KMS-11 (cell line): ENCODE measurements at regions not wholly inside any gene's neighbourhood (a gene's known extent, or its start where the extent isn't known, plus 50 kb on each side); places are given as distances from the start of the nearest gene placed in this dataset.

Source experiments
- H2AFZ ChIP-seq: fragments of 200-600 bp; sonication (generic); 2 replicates; pipeline ENCODE4 v1.6.1; 2016; ENCODE audit warnings: antibody characterized with exemption, mixed run types, low read depth
- H3K27ac ChIP-seq: fragments of 200-600 bp; sonication (generic); 2 replicates; pipeline ENCODE4 v1.6.1; 2016; ENCODE audit warnings: mild to moderate bottlenecking, mixed run types
- H3K27me3 ChIP-seq: fragments of 200-600 bp; sonication (generic); 2 replicates; pipeline ENCODE4 v1.6.1; 2017; ENCODE audit warnings: mild to moderate bottlenecking, low read depth, mixed run types, moderate library complexity; ENCODE audit not compliant: insufficient read depth
- H3K36me3 ChIP-seq: fragments of 200-600 bp; sonication (generic); 2 replicates; pipeline ENCODE4 v1.6.1; 2017; ENCODE audit warnings: mild to moderate bottlenecking, mixed run types; ENCODE audit not compliant: insufficient read depth
- H3K4me1 ChIP-seq: fragments of 200-600 bp; sonication (generic); 2 replicates; pipeline ENCODE4 v1.6.1; 2016; ENCODE audit warnings: mild to moderate bottlenecking, low read depth, mixed run types; ENCODE audit not compliant: poor library complexity, severe bottlenecking
- H3K4me2 ChIP-seq: fragments of 200-600 bp; sonication (generic); 2 replicates; pipeline ENCODE4 v1.7.0; 2016; ENCODE audit warnings: mild to moderate bottlenecking, mixed run types
- H3K4me3 ChIP-seq: fragments of 200-600 bp; sonication (generic); IDR thresholded peaks from 2 replicates; pipeline ENCODE4 v1.6.1; 2017; ENCODE audit warnings: low read depth, low read length, mixed read lengths; ENCODE audit not compliant: insufficient read depth
- H3K79me2 ChIP-seq: fragments of 200-600 bp; sonication (generic); 2 replicates; pipeline ENCODE4 v1.6.1; 2016; ENCODE audit warnings: low read depth, mixed run types; ENCODE audit not compliant: insufficient read depth
- H3K9ac ChIP-seq: fragments of 200-600 bp; sonication (generic); 2 replicates; pipeline ENCODE4 v1.6.1; 2016; ENCODE audit warnings: mild to moderate bottlenecking, mixed run types
- H4K20me1 ChIP-seq: fragments of 200-600 bp; sonication (generic); 2 replicates; pipeline ENCODE4 v1.6.1; 2016; ENCODE audit warnings: mild to moderate bottlenecking, mixed run types; ENCODE audit not compliant: insufficient read depth
- CTCF ChIP-seq: fragments of 200-600 bp; sonication (generic); conservative IDR thresholded peaks from 2 replicates; pipeline ENCODE4 v1.6.1; 2017; ENCODE audit warnings: low read depth, mild to moderate bottlenecking, antibody characterized with exemption, low read length, moderate library complexity, mixed read lengths

GRCh38 chrX:34875204-34875603 lies 67.4 kb upstream of the FAM47B start:
- Histone ChIP-seq H3K79me2 (no peaks in the 10 kb centered on the region), H3K27ac (peak overlapping the region; percentile 61), H3K4me1 (peaks cover 39% of the 10 kb centered on the region), H4K20me1 (no peaks in the 10 kb centered on the region), H3K4me2 (peak overlapping the region; percentile 71), H3K4me3 (no peak overlapping the region), H3K36me3 (no peaks in the 10 kb centered on the region), H2AFZ (no peak overlapping the region), H3K27me3 (no peaks in the 10 kb centered on the region), H3K9ac (peak overlapping the region; percentile 2; the same call in 1 of the 2 replicates)
- TF ChIP-seq CTCF: no peak

- no peaks in the 10 kb centered on the region for H4K20me1 ChIP-seq
- no peak for TF ChIP-seq CTCF
- peaks cover 39% of the 10 kb centered on the region for H3K4me1 ChIP-seq
- no peaks in the 10 kb centered on the region for H3K79me2 ChIP-seq
- H3K4me2 ChIP-seq: no peak overlapping the region
- H3K9ac ChIP-seq: no peak overlapping the region
- no peak overlapping the region for H3K4me3 ChIP-seq
- H2AFZ ChIP-seq: no peak overlapping the region
- no peaks in the 10 kb centered on the region for H3K36me3 ChIP-seq
- no peak overlapping the region for H3K27ac ChIP-seq
- H3K27me3 ChIP-seq: no peaks in the 10 kb centered on the region
Measured at GRCh38 chrX:34877436-34877835, 65.2 kb upstream of the FAM47B start.

DNA sequence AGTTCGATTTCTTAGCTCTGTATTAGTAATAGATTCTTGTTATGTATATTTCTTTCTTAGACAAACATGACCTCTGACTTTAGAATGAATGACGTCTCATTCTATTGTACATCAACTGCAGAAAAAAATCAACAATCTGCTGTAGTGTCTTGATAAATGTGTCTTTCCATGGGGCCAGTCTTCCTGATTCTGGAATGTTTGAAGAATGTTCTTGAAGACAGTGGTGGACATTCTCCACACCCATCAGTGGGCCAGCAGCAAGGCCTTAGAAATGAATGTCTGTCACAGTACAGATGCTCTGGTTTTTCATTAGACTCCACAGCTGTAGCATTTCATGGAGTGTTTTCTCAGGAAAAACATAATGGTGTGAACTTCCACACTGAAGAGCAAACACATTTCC lies 63.2 kb upstream of the FAM47B start:
- Histone ChIP-seq H3K27me3 (no peaks in the 10 kb centered on the region), H3K9ac (no peak overlapping the region), H2AFZ (no peak overlapping the region), H3K27ac (no peak overlapping the region), H4K20me1 (no peaks in the 10 kb centered on the region), H3K4me1 (peaks cover 33% of the 10 kb centered on the region), H3K36me3 (no peaks in the 10 kb centered on the region), H3K79me2 (no peaks in the 10 kb centered on the region), H3K4me3 (no peak overlapping the region), H3K4me2 (no peak overlapping the region)
- TF ChIP-seq CTCF: no peak

DNA sequence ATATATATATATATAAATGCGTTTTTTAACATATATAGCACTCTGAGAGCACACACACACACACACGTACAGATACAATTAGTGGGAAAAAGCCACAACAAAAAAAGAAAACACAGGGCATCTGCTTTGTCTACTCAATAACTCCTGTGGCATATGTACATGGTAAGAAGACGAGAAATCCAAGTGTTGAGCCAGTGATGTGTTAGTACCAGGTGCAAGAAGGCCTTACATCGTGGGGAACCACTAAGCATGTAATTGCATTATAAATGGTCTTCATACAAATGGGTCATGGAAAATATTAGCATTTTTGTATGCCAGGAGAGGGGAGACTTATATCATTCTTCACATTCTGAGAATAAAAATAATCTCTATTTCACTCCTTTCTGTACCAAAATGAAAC lies 62.7 kb upstream of the FAM47B start:
- Histone ChIP-seq H2AFZ (no peak overlapping the region), H4K20me1 (no peaks in the 10 kb centered on the region), H3K36me3 (no peaks in the 10 kb centered on the region), H3K4me1 (peaks cover 28% of the 10 kb centered on the region), H3K27me3 (no peaks in the 10 kb centered on the region), H3K4me3 (no peak overlapping the region), H3K4me2 (no peak overlapping the region), H3K79me2 (no peaks in the 10 kb centered on the region), H3K27ac (no peak overlapping the region), H3K9ac (no peak overlapping the region)
- TF ChIP-seq CTCF: no peak
